ENCODE measurements at regions not wholly inside any gene's neighbourhood (a gene's known extent, or its start where the extent isn't known, plus 50 kb on each side); places are given as distances from the start of the nearest gene placed in this dataset.
A peak's percentile ranks its signal among the peaks of the same experiment; 100 is the strongest.

DNA sequence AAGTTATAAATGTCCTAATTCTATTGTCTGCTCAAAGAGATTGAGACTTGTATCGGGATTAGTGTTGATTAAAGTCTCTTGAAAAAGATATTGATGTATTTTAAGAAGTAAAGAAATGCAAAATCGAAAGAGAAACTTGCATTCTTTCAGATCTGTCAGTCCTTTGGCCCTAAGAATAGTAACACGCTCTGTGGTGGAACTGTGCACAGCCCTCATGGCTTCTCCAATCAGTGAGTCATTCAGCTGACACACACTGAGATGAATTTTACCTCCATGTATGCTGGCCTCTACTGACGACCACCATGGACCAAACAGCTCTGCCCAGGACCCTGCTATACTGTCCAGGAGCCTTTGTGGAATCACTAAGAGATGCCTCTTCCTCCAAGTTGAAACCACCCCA, 232.4 kb downstream of the ESM1 start:
- TF ChIP-seq, protein P1, sequence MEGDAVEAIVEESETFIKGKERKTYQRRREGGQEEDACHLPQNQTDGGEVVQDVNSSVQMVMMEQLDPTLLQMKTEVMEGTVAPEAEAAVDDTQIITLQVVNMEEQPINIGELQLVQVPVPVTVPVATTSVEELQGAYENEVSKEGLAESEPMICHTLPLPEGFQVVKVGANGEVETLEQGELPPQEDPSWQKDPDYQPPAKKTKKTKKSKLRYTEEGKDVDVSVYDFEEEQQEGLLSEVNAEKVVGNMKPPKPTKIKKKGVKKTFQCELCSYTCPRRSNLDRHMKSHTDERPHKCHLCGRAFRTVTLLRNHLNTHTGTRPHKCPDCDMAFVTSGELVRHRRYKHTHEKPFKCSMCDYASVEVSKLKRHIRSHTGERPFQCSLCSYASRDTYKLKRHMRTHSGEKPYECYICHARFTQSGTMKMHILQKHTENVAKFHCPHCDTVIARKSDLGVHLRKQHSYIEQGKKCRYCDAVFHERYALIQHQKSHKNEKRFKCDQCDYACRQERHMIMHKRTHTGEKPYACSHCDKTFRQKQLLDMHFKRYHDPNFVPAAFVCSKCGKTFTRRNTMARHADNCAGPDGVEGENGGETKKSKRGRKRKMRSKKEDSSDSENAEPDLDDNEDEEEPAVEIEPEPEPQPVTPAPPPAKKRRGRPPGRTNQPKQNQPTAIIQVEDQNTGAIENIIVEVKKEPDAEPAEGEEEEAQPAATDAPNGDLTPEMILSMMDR (IDR thresholded peaks at IDR 0.05; ENCODE audit: control extremely low read depth, extremely low read depth, low read depth, missing control alignments) = no peak
- POLR2A ChIA-PET = no interaction called here
- CTCF ChIA-PET = interaction anchor here (1.4 to 2.0 kb wide), 2 partner anchors 8 to 12 kb away, joined by 3 to 5 read pairs; no protein-coding TSS in a partner anchor
- DNase-seq (ENCODE audit: extremely low spot score) = peak; percentile 40

GRCh38 chr5:54748527-54748926, 231.0 kb downstream of the SNX18 start:
- POLR2A ChIA-PET = no interaction called here
- CTCF ChIA-PET = interaction anchor here (0.7 to 2.5 kb wide), 5 partner anchors 10 to 35 kb away, joined by 3 to 5 read pairs (median 3); no protein-coding TSS in a partner anchor
- TF ChIP-seq, protein P1 (IDR thresholded peaks at IDR 0.05; ENCODE audit: control extremely low read depth, extremely low read depth, low read depth, missing control alignments) = no peak
- no peak for DNase-seq (ENCODE audit: extremely low spot score)

DNA sequence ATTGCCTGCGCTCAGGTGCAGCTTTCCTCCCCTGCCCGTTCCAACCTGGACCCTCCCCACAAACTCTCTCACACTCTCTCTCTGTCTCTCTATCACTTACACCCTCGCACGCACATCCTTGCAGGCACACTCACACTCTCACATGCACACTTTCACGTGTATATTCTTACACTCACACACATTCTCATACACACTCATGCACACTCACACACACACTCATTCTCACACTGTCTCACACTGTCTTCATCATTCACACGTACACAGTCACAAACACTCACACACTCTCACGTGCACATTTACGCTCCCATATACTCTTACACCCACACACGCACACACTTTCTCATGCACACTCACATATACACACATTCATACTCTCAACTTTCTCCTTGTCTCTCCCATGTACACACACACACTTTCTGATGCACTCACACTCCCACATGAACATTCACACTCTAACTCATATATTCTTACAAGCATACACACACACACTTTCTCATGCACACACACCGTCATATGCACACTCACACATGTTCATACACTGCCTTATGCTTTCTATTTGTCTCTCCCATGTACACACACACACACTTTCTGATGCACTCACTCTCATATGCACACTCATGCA, 229.3 kb downstream of the SNX18 start:
- CTCF ChIA-PET = interaction anchor here (1.2 to 2.5 kb wide), 2 partner anchors 14 to 24 kb away, joined by 3 to 5 read pairs; no protein-coding TSS in a partner anchor
- POLR2A ChIA-PET = no interaction called here
- TF ChIP-seq, protein P1 (IDR thresholded peaks at IDR 0.05; ENCODE audit: control extremely low read depth, extremely low read depth, low read depth, missing control alignments) = no peak
- DNase-seq (ENCODE audit: extremely low spot score) = no peak

- ChIA-PET CTCF (no interaction called here), POLR2A (no interaction called here)
- TF ChIP-seq, protein P1 (IDR thresholded peaks at IDR 0.05; ENCODE audit: control extremely low read depth, extremely low read depth, low read depth, missing control alignments) = no peak
- DNase-seq (ENCODE audit: extremely low spot score) = no peak
These were observed 228.8 kb downstream of the SNX18 start for GRCh38 chr5:54746346-54746745.

DNA sequence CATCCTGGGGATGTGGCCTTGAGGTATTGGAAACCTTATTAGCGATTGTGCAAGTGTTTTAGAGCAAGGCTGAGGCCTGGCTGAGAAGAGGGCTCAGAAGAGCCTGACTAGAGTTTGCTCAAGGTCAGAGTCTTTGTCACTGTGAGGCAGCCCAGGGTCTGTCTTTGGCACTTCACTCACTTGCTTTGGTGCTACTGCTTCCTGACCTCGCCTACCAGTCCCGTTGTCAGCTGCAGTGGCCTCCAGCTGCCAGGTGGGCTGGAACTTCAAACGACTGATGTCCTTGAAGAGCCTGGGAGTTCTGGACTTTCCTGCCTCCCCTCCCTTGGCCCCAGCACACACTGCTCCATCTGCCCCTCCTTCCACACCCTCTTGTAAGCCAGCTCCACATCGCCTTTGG, 228.0 kb downstream of the SNX18 start:
- no peak for DNase-seq (ENCODE audit: extremely low spot score)
- POLR2A ChIA-PET = no interaction called here
- TF ChIP-seq, protein P1 (IDR thresholded peaks at IDR 0.05; ENCODE audit: control extremely low read depth, extremely low read depth, low read depth, missing control alignments) = no peak
- CTCF ChIA-PET = interaction anchor here (1.4 to 2.1 kb wide), 2 partner anchors 12 to 21 kb away, joined by 3 to 10 read pairs; no protein-coding TSS in a partner anchor

GRCh38 chr5:54743997-54744788, 226.6 kb downstream of the SNX18 start:
- DNase-seq (ENCODE audit: extremely low spot score) = peak; percentile 28
- CTCF ChIA-PET = interaction anchor here (0.8 to 2.1 kb wide), 6 partner anchors 11 to 227 kb away, joined by 3 to 10 read pairs (median 3); partner anchors contain the start of gene SNX18
- TF ChIP-seq, protein P1 (IDR thresholded peaks at IDR 0.05; ENCODE audit: control extremely low read depth, extremely low read depth, low read depth, missing control alignments) = no peak
- POLR2A ChIA-PET = no interaction called here

All from GM10248 (cell line).